DMS 273 treated with DMSO at 0.1 percent for 48 hours (cell line): ENCODE measurements at regions not wholly inside any gene's neighbourhood (a gene's known extent, or its start where the extent isn't known, plus 50 kb on each side); places are given as distances from the start of the nearest gene placed in this dataset.

Source experiments
- DNase-seq: peaks from one replicate; lab custom pipeline; 2025; lab: John Stamatoyannopoulos, UW

GRCh38 chr4:63619771-63620170 is 789.5 kb downstream of the TECRL start:
- no peak for DNase-seq

DNA sequence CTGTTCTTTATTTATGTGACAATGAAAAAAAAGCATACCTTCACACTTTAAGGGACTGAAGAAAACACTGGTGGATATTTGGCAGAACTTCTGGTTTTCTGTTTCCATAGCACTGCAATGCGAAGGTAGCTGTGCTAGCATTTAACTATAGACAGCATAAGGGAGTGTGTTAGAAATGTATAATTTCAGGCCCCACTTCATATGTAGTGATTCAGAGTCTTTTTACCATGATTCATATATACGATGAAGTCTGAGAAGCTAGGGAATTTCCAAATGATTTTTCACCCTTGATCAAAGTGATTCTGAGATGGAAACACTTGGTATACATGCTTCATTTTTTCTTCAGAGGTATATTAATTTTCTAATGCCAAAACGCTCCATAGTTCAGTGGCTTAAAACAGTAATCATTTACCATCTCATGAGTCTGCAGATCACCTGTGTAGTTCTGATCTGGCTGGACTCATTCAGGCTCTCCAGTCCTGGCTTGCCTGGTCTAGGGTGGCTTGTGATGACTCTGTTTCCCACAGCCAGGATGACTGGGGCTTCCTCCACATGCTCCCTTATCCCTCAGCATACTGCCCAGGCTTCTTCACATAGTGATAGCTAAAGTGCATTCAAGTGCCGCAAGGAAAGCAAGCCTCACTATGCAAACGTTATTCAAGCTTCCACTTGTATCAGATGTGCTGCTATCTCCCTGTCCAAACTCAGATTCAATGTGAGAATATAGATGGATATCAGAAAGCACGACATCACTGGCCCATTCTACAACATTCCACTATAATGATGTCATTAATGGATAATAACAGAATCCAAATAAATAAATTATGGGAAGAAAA is 790.1 kb downstream of the TECRL start:
- DNase-seq, result no peak

GRCh38 chr4:63607169-63607872 is 801.9 kb downstream of the TECRL start:
- DNase-seq, result no peak

DNA sequence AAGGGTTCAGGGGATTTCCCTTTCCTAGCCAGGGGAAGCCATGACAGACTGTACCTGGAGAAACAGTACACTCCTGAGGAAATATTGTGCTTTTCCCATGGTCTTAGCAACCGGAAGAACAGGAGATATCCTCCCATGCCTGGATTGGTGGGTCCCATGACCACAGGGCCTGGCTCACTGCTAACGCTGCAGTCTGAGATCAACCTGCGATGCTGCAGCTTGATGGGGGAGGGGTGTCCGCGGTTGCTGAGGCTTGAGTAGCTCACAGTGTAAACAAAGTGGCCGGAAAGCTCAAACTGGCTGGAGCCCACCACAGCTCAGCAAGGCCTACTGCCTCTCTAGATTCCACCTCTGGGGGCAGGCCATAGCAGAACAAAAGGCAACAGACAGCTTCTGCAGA is 819.5 kb downstream of the TECRL start:
- no peak for DNase-seq

DNA sequence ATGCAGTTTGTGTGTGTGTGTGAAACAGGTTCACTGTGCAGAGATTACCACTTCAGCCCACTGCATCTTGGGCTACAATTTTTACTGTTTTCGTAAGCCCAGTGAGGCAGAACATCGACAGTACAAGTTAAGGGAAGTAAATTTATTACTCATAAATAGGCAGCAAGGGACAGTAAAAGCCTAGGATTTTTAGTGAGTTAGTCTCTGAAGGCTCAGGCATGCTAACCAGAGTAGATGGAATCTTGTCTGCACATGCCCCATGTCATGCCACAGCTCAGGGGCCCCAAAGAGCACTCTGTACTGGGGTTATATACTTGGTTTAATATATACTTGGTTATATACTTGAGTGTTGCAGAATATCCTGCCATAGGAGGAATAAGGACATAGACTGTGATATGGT is 825.7 kb downstream of the TECRL start:
- no peak for DNase-seq

GRCh38 chr4:63583007-63583406 is 826.2 kb downstream of the TECRL start:
- DNase-seq, result no peak

GRCh38 chr4:63580796-63581475 is 828.3 kb downstream of the TECRL start:
- DNase-seq, result no peak

- no peak for DNase-seq
These were observed 830.9 kb downstream of the TECRL start for GRCh38 chr4:63578383-63578782.

DNA sequence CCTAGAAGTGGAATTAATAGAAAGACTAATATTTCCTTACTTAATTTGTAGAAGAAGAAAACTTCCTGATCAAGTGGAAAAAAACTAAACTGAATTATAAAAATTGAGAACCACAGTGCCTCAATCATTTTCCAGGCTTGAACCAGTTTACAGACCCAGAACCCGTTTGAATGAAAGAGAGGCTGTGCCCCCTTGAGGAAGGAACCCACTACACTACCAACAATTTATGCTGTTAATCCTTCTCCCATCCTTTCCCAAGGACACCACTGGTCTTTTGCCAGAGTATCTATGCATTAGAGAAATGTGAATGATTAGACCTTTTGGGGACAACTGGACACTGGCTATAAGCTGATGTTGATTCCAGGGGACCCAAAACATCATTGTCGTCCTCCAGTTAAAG is 842.6 kb downstream of the TECRL start:
- DNase-seq, result no peak

DNA sequence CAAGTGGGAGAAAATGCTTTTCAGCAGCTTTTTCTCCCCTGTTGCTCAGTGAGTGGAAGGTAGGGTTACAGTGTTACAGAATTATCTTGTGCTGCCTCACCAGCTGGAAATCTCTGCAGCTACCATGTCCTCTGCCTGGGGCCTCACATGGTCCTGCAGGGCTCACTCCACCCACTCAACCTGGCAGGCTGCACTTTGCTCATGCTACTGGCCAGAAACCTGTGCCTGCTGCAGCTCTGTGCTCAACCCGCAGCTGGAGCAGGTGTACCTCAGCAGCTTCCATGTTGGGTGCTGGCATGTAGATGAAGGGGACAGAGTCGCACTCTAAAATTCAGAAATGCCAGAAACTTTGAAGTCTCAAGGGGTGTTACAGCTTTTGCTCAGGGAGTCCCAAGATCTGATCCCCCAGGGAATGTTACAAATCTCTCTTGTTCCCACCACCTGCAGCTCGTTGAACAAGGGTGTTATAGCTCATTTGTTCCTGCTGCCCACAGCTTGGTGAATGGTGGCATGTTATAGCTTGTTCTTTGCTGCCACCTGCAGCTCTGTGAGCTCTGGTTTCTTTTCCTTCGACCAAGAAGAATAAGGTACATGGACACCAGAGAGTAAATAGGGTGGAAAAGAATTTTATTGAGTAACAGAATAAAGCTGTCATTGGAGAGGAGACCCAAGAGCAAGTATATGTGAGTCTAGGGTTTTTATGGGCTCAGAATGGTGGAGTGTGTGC is 845.8 kb downstream of the TECRL start:
- DNase-seq, result no peak

GRCh38 chr4:63558709-63559108 is 850.5 kb downstream of the TECRL start:
- DNase-seq, result no peak

- DNase-seq, result no peak
These were observed 852.9 kb downstream of the TECRL start for GRCh38 chr4:63556332-63556731.

GRCh38 chr4:63553123-63553522 is 856.1 kb downstream of the TECRL start:
- no peak for DNase-seq

- DNase-seq, result no peak
These were observed 867.4 kb downstream of the TECRL start for GRCh38 chr4:63541828-63542227.

DNA sequence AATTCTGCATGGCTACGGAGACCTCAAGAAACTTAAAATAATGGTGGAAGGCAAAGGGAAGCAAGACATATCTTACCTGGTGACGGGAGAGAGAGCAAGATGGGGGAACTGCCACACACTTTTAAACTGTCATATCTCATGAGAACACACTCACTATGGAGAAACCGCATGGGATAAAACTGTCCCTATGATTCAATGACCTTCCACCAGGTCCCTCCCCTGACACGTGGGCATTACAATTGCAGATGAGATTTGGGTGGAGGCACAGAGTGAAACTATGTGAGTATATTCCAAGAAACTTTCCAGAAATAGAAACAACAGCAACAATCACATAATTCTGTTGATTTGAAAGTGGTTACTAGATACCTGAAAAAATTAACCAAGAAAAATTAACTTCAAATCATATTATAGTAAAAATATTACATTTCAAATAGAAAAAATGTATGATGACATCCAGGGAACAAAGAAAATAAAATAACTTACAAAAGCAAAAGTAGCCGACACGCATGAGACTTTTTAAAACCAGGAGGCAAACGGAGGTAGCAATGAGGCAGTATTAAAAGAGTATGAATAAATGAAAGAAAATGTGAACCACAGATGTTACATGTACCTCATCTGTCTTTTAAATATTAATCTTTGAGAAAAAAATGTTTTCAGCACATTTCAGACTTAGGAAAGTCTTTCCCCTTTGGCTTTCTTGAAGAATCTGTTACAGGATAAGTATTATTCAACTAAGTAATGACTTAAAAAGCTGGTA is 879.5 kb downstream of the TECRL start:
- no peak for DNase-seq

GRCh38 chr4:63528256-63528991 is 880.8 kb downstream of the TECRL start:
- no peak for DNase-seq

DNA sequence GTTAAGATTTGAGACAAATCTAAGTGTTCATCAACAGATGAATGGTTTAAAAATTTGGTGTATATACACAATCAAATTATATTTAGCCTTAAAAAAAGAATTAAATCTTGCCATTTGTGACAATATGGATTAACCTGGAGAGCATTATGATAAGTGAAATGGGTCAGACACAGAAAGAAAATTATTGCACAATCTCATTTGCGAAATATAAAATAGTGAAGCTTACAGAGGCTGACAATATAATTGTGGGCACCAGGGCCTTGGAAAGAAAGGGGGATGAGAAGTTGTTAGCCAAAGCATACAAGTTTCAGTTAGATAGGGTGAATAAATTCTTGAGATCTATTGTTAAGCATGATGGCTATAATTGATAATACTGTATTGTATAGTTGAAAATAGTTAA is 883.0 kb downstream of the TECRL start:
- DNase-seq, result no peak

DNA sequence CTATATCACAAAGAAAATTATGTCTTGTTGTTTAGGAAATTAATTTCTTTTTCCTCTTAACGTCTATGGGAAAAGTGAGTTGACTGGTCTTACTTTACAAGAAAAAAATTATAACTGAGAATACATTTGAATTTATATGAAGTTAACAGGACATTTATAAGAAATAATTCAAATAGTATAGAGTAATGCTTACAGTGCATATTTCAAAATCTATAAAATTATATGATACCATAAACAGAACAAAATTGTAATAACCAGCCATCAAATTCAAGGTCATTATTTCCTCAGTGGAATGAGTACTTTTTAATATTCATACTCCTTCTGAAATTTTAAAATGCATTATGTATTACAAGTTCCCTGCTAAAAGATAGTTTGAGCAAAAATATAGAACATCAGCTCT is 884.5 kb downstream of the TECRL start:
- no peak for DNase-seq

DNA sequence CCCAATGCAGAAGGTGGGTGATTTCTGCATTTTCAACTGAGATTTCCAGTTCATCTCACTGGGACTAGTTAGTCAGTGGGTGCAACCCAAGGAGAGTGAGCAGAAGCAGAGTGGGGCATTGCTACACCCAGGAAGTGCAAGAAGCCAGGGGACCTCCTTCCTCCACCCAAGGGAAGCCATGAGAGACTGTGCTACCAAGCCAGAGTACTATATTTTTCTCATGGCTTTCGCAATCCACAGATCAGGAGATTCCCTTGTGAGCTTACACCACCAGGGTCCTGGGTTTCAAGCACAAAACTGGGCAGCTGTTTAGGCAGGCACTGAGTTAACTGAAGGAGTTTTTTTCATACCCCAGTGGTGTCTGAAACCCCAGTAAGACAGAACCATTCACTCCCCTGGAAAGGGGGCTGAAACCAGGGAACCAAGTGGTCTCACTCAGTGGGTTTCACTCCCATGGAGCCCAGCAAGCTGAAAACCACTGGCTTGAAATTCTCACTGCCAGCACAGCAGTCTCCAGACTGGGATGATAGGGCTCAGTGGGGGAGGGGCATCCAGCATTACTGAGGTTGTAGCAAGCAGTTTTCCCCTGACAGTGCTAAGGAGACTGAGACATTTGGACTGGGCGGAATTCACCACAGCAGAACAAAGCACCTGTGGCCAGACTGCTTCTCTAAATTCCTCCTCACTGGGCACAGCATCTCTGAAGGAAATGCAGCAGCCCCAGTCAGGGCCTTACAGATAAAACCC is 903.4 kb downstream of the TECRL start:
- DNase-seq, result no peak

DNA sequence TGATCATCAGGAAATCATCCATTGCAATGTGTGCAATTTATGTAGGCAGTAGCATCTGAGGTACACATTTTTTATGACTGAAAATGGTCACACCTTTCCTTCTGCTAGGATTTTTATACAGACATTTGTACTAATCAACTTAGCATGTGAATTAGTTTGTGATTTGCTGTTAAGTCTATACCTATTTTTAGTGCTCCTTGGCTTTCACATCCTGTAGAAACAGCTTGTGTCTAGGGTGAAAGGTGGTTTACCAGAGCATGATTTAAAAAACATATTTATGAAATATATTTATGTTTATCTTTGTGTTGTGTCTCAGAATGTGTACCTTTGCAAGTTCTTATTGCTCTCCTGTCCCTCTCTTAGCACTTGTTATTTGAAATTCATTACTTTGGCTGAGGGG is 916.0 kb downstream of the TECRL start:
- no peak for DNase-seq
